ENCODE measurements at regions not wholly inside any gene's neighbourhood (a gene's known extent, or its start where the extent isn't known, plus 50 kb on each side); places are given as distances from the start of the nearest gene placed in this dataset.

- H3K9me3 ChIP-seq = no peaks in the 10 kb centered on the region
- no peak overlapping the region for H3K27ac ChIP-seq
- no peak for DNase-seq (ENCODE audit: low spot score in 2 of 2)
- 63% methylated on average over 3 of the region's 3 CpGs for WGBS
- H3K36me3 ChIP-seq = no peaks in the 10 kb centered on the region
- H3K4me3 ChIP-seq = no peak overlapping the region
- no peaks in the 10 kb centered on the region for H3K4me1 ChIP-seq
- TF ChIP-seq CTCF (IDR thresholded peaks at IDR 0.05) (no peak), POLR2AphosphoS5 (IDR thresholded peaks at IDR 0.05) (no peak), EP300 (IDR thresholded peaks at IDR 0.05) (no peak), POLR2A (IDR thresholded peaks at IDR 0.05) (no peak)
- no peaks in the 10 kb centered on the region for H3K27me3 ChIP-seq
These were observed 123.6 kb upstream of the SLITRK2 start for GRCh38 chrX:145694048-145694447.

- Histone ChIP-seq H3K4me1 (no peaks in the 10 kb centered on the region), H3K9me3 (no peaks in the 10 kb centered on the region), H3K27me3 (no peaks in the 10 kb centered on the region), H3K36me3 (no peaks in the 10 kb centered on the region), H3K27ac (no peak overlapping the region), H3K4me3 (no peak overlapping the region)
- no peak for DNase-seq (ENCODE audit: low spot score in 2 of 2)
- TF ChIP-seq POLR2A (IDR thresholded peaks at IDR 0.05) (no peak), CTCF (IDR thresholded peaks at IDR 0.05) (no peak), POLR2AphosphoS5 (IDR thresholded peaks at IDR 0.05) (no peak), EP300 (IDR thresholded peaks at IDR 0.05) (no peak)
- WGBS = 59% methylated on average over 5 of the region's 5 CpGs
These were observed 101.9 kb upstream of the SLITRK2 start for GRCh38 chrX:145715641-145716138.

- 89% methylated on average over 2 of the region's 2 CpGs for whole genome bisulfite sequencing
- Histone ChIP-seq H3K9me3 (no peaks in the 10 kb centered on the region), H3K27ac (no peak overlapping the region), H3K36me3 (no peaks in the 10 kb centered on the region), H3K4me1 (no peaks in the 10 kb centered on the region), H3K27me3 (no peaks in the 10 kb centered on the region), H3K4me3 (no peak overlapping the region)
- DNase-seq (ENCODE audit: low spot score in 2 of 2) = no peak
- TF ChIP-seq EP300 (IDR thresholded peaks at IDR 0.05) (no peak), CTCF (IDR thresholded peaks at IDR 0.05) (no peak), POLR2AphosphoS5 (IDR thresholded peaks at IDR 0.05) (no peak), POLR2A (IDR thresholded peaks at IDR 0.05) (no peak)
These were observed 101.4 kb upstream of the SLITRK2 start for GRCh38 chrX:145716226-145716625.

DNA sequence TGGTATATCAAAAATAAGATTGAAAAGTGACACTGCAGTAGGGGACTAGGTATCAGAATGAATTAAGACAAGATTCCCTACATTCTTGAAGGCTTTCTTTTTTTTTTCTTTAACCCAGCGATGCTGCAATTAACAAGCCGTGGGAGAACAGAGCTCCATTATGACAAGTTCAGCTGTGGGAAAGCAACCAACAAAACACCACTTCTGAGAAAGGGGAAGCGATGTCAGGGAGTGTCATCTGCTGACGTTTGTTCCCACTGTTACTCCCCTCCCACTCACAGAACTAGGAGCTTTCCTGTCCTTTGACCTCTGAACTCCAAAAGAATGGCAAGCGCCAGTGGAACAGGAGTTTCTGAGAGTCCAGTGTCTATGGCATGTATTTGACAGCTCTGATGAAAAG, 90.2 kb upstream of the SLITRK2 start:
- H3K27ac ChIP-seq = no peak overlapping the region
- no peaks in the 10 kb centered on the region for H3K36me3 ChIP-seq
- no peak for TF ChIP-seq POLR2A (IDR thresholded peaks at IDR 0.05)
- no peak for TF ChIP-seq CTCF (IDR thresholded peaks at IDR 0.05)
- no peak for TF ChIP-seq EP300 (IDR thresholded peaks at IDR 0.05)
- no peak for TF ChIP-seq POLR2AphosphoS5 (IDR thresholded peaks at IDR 0.05)
- no peak for DNase-seq (ENCODE audit: low spot score in 2 of 2)
- no peak overlapping the region for H3K4me3 ChIP-seq
- H3K27me3 ChIP-seq = no peaks in the 10 kb centered on the region
- H3K9me3 ChIP-seq = no peaks in the 10 kb centered on the region
- whole genome bisulfite sequencing = 57% methylated on average over 5 of the region's 5 CpGs
- H3K4me1 ChIP-seq = no peaks in the 10 kb centered on the region

- no CpG with 5 or more reads among the region's 6 CpGs for WGBS
- no peak overlapping the region for H3K4me3 ChIP-seq
- H3K27me3 ChIP-seq = no peaks in the 10 kb centered on the region
- H3K4me1 ChIP-seq = no peaks in the 10 kb centered on the region
- no peak overlapping the region for H3K27ac ChIP-seq
- DNase-seq (ENCODE audit: low spot score in 2 of 2) = no peak
- no peaks in the 10 kb centered on the region for H3K9me3 ChIP-seq
- TF ChIP-seq POLR2AphosphoS5 (IDR thresholded peaks at IDR 0.05) (no peak), EP300 (IDR thresholded peaks at IDR 0.05) (no peak)
- H3K36me3 ChIP-seq = no peaks in the 10 kb centered on the region
These were observed 88.0 kb upstream of the SLITRK2 start for GRCh38 chrX:145729635-145730034.

DNA sequence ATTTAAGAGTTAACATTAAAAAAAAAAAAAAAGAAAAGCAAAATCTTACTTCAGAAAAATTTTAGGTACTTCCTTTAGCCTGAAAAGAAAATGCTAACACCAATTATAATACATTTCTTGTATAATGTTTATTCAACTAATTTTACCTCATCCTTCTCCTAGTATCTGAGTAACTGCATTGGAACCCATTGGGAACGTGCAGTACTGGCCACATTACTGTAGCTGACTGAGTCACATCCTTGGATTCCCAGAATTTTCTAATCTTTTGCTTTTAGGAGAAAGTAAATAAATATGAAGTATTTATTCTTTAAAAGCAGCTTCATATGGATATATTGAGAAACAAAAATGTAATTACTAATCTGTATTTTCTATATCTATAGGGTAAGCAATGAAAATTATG, 82.6 kb upstream of the SLITRK2 start:
- Histone ChIP-seq H3K9me3 (no peaks in the 10 kb centered on the region), H3K27me3 (no peaks in the 10 kb centered on the region), H3K36me3 (no peaks in the 10 kb centered on the region), H3K4me1 (no peaks in the 10 kb centered on the region), H3K27ac (no peak overlapping the region), H3K4me3 (no peak overlapping the region)
- no peak for DNase-seq (ENCODE audit: low spot score in 2 of 2)
- TF ChIP-seq POLR2AphosphoS5 (IDR thresholded peaks at IDR 0.05) (no peak), CTCF (IDR thresholded peaks at IDR 0.05) (no peak), POLR2A (IDR thresholded peaks at IDR 0.05) (no peak), EP300 (IDR thresholded peaks at IDR 0.05) (no peak)
- WGBS = 78% methylated on average over 1 of the region's 1 CpG

All from suprapubic skin (tissue), 4 donors.